ENCODE measurements at regions not wholly inside any gene's neighbourhood (a gene's known extent, or its start where the extent isn't known, plus 50 kb on each side); places are given as distances from the start of the nearest gene placed in this dataset.
"Not testable (repeated sequence)": the region's sequence is repeated elsewhere in the genome, so short reads cannot be mapped to it uniquely, and the experiment has no call there.

- Mint-ChIP-seq H3K4me3 (no peak overlapping the region), H3K4me1 (ENCODE audit: low read depth) (peaks cover 59% of the 10 kb centered on the region), H3K36me3 (ENCODE audit: low read depth) (peaks cover 7% of the 10 kb centered on the region), H3K27me3 (ENCODE audit: insufficient read depth) (peaks cover 1% of the 10 kb centered on the region), H3K27ac (no peak overlapping the region), H3K9me3 (peaks cover 8% of the 10 kb centered on the region)
- no peak for DNase-seq (ENCODE audit: low spot score)
- intact Hi-C loops (cut with micrococcal nuclease): no loop called here
Observed at GRCh38 chr11:121376130-121376529, 76.0 kb upstream of the SORL1 start.

GRCh38 chr11:121379145-121379810 is 72.8 kb upstream of the SORL1 start:
- H3K27me3 Mint-ChIP-seq (ENCODE audit: insufficient read depth); DNase-seq (ENCODE audit: low spot score); H3K9me3 Mint-ChIP-seq; H3K36me3 Mint-ChIP-seq (ENCODE audit: low read depth); intact Hi-C loops (cut with micrococcal nuclease): not testable (repeated sequence)
- peak overlapping the region; percentile 14 for H3K27ac Mint-ChIP-seq
- H3K4me3 Mint-ChIP-seq: peak overlapping the region; percentile 16
- peaks cover 35% of the 10 kb centered on the region for H3K4me1 Mint-ChIP-seq (ENCODE audit: low read depth)

DNA sequence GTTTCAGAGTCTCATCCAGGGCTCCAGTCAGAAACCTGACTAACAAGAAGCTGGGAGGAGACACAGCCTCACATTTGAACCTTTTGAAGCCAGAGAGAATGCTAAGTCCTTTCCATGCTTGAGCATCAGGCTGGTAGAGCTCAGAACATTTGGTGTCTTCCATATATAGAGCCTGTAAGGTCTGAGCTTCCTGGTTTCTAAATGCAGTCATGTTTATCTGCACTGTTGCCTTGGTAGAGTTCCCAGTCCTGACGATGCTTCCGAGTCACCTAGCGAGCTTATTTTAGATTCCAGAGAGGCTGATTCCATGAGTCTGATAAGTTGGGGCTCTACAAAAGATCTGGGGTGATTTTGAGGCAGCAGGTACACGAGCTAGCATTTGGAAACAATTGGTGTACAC is 68.4 kb upstream of the SORL1 start:
- Mint-ChIP-seq H3K27ac (no peak overlapping the region), H3K9me3 (no peaks in the 10 kb centered on the region), H3K27me3 (ENCODE audit: insufficient read depth) (peaks cover 1% of the 10 kb centered on the region), H3K4me3 (no peak overlapping the region), H3K4me1 (ENCODE audit: low read depth) (peaks cover 14% of the 10 kb centered on the region), H3K36me3 (ENCODE audit: low read depth) (no peaks in the 10 kb centered on the region)
- intact Hi-C loops (cut with micrococcal nuclease): no loop called here
- no peak for DNase-seq (ENCODE audit: low spot score)

GRCh38 chr11:121385688-121386087 is 66.4 kb upstream of the SORL1 start:
- Mint-ChIP-seq H3K27me3 (ENCODE audit: insufficient read depth) (no peaks in the 10 kb centered on the region), H3K27ac (no peak overlapping the region), H3K9me3 (no peaks in the 10 kb centered on the region), H3K4me3 (no peak overlapping the region), H3K4me1 (ENCODE audit: low read depth) (peaks cover 5% of the 10 kb centered on the region), H3K36me3 (ENCODE audit: low read depth) (peaks cover 2% of the 10 kb centered on the region)
- no peak for DNase-seq (ENCODE audit: low spot score)
- intact Hi-C loops (cut with micrococcal nuclease): no loop called here

Measured in activated T-helper 1 cell treated with anti-CD3 and anti-CD28 coated beads, Interleukin-12 subunit alpha, Interleukin-12 subunit beta, Interleukin-2, Interleukin-4 antibody, amounts not matched to agents 30 ng/mL and 10 ng/mL and 1 ng/mL, durations not matched to agents 14 hours and 24 hours and 36 hours (primary cell).